NB4 (cell line): ENCODE measurements at regions not wholly inside any gene's neighbourhood (a gene's known extent, or its start where the extent isn't known, plus 50 kb on each side); places are given as distances from the start of the nearest gene placed in this dataset.

Source experiments
- CTCF ChIP-seq: IDR thresholded peaks from one replicate; pipeline ENCODE4 v1.5.1; 2012; ENCODE audit warnings: low read depth, low read length
- MAX ChIP-seq: IDR thresholded peaks from 2 replicates; pipeline ENCODE4 v1.6.1; 2011; ENCODE audit warnings: low read depth, low read length

- TF ChIP-seq CTCF (no peak), MAX (no peak)
Observed at GRCh38 chr6:128663238-128663637, 142.8 kb upstream of the PTPRK start.
